Upper lobe of left lung (tissue), 6 donors: ENCODE measurements at regions not wholly inside any gene's neighbourhood (a gene's known extent, or its start where the extent isn't known, plus 50 kb on each side); places are given as distances from the start of the nearest gene placed in this dataset.

Experiments
- ATAC-seq, 2 donors: fragments of 200-7000 bp; cut with Tn5 transposase; one replicate each; pipeline ENCODE4 v1.9.1; 2022; ENCODE audit warnings: mild to moderate bottlenecking in 2 of 2, moderate library complexity in 2 of 2; ENCODE audit not compliant: low FRiP score in 2 of 2
- DNase-seq, 2 donors: peaks; one replicate each; pipeline ENCODE4 v3.0.0-alpha.2; 2019 to 2020
- H3K27ac ChIP-seq, 4 donors: fragments of 200-600 bp; sonication (generic); one replicate each; pipeline ENCODE4 v1.5.1; 2016 to 2019
- H3K27me3 ChIP-seq, 4 donors: fragments of 200-600 bp; sonication (generic); one replicate each; pipeline ENCODE4 v1.5.1; 2017 to 2019
- H3K36me3 ChIP-seq, 4 donors: fragments of 200-600 bp; sonication (generic); one replicate each; pipeline ENCODE4 v1.5.1; 2016 to 2019
- H3K4me1 ChIP-seq, 4 donors: fragments of 200-600 bp; sonication (generic); one replicate each; pipeline ENCODE4 v1.5.1; 2018 to 2019
- H3K4me3 ChIP-seq, 4 donors: fragments of 200-600 bp; sonication (generic); one replicate each; pipeline ENCODE4 v1.5.1; 2017 to 2019; ENCODE audit warnings: mild to moderate bottlenecking in 2 of 4, moderate library complexity in 1 of 4
- H3K9me3 ChIP-seq, 4 donors: fragments of 200-600 bp; sonication (generic); one replicate each; pipeline ENCODE4 v1.5.1; 2018 to 2019
- EP300 ChIP-seq, 4 donors: sonication (generic); formaldehyde crosslinking; IDR thresholded peaks; one replicate each; pipeline ENCODE4 v1.5.1; 2017; ENCODE audit warnings: antibody characterized with exemption in 4 of 4, control low read depth in 2 of 4
- POLR2A ChIP-seq, 4 donors: fragments of 450-650 bp; IDR thresholded peaks; one replicate each; pipeline ENCODE4 v1.5.1; 2016 to 2017; ENCODE audit warnings: antibody characterized with exemption in 4 of 4, mild to moderate bottlenecking in 2 of 4
- POLR2AphosphoS5 ChIP-seq, 2 donors: sonication (generic); formaldehyde crosslinking; IDR thresholded peaks; one replicate each; pipeline ENCODE4 v1.5.1; 2017; ENCODE audit warnings: antibody characterized with exemption in 2 of 2
- WGBS, 2 donors: methylation state at CpG; one replicate each; pipeline ENCODE4 v1.1.5; 2017 to 2018; 5-methylcytosine and 5-hydroxymethylcytosine counted together
- TF ChIP-seq, protein P1 (sequence below), 6 experiments: fragments of 450-650 bp in 4 of 6; fragments of 200-600 bp in 2 of 6; sonication (generic) in 2 of 6; IDR thresholded peaks; one replicate each; pipeline ENCODE4 v1.5.1; 2016 to 2019; ENCODE audit warnings: antibody characterized with exemption in 6 of 6
- donor health status: DM: no; HTN: no; CAD: no; lungs with moderate emphysema.
- donor health status: DM: no; HTN: yes; CAD: no; lungs with severe emphysema.

DNA sequence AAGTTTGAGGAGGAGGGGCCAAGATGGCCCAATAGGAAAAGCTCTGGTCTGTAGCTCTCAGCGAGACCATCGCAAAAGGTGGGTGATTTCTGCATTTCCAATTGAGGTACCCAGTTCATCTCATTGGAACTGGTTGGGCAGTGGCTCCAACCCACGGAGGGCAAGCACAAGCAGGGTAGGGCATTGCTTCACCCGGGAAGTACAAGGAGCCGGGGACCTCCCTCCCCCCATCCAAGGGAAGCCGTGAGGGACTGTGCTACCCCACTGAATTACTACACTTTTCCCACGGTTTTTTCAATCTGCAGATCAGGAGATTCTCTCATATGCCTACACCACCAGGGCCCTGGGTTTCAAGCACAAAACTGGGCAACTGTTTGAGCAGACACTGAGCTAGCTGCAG lies 58.0 kb upstream of the EFCAB3 start:
- H3K9me3 ChIP-seq: no peaks in the 10 kb centered on the region
- 86 to 88% methylated on average over 6 to 7 of the region's 7 CpGs for WGBS, 2 donors
- H3K4me1 ChIP-seq: no peaks in the 10 kb centered on the region
- no peaks in the 10 kb centered on the region for H3K27me3 ChIP-seq
- no peak overlapping the region for H3K27ac ChIP-seq
- TF ChIP-seq, protein P1, sequence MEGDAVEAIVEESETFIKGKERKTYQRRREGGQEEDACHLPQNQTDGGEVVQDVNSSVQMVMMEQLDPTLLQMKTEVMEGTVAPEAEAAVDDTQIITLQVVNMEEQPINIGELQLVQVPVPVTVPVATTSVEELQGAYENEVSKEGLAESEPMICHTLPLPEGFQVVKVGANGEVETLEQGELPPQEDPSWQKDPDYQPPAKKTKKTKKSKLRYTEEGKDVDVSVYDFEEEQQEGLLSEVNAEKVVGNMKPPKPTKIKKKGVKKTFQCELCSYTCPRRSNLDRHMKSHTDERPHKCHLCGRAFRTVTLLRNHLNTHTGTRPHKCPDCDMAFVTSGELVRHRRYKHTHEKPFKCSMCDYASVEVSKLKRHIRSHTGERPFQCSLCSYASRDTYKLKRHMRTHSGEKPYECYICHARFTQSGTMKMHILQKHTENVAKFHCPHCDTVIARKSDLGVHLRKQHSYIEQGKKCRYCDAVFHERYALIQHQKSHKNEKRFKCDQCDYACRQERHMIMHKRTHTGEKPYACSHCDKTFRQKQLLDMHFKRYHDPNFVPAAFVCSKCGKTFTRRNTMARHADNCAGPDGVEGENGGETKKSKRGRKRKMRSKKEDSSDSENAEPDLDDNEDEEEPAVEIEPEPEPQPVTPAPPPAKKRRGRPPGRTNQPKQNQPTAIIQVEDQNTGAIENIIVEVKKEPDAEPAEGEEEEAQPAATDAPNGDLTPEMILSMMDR (IDR thresholded peaks at IDR 0.05): no peak
- TF ChIP-seq POLR2A (IDR thresholded peaks at IDR 0.05) (no peak), POLR2AphosphoS5 (IDR thresholded peaks at IDR 0.05) (no peak), EP300 (IDR thresholded peaks at IDR 0.05) (no peak)
- DNase-seq (no peak), ATAC-seq (no peak)
- no peaks in the 10 kb centered on the region for H3K36me3 ChIP-seq
- H3K4me3 ChIP-seq: no peak overlapping the region

DNA sequence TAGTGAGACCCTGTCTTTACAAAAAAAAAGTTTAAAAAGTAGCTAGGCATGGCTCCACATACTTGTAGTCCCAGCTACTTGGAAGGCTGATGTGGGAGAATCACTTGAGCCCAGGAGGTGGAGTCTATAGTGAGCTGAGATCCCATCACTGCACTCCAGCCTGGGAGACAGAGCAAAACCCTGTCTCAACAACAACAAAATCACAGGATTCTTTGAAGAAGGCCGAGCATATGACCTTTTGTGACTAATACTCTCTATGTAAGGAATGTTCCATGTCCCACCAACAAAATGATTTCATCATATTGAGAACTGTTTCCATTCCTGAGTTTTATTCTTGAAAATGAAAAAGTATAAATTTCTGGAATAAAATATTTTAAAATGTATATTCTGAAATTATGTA lies 58.9 kb upstream of the EFCAB3 start:
- Histone ChIP-seq H3K4me3 (no peak overlapping the region), H3K27ac (no peak overlapping the region), H3K9me3 (no peaks in the 10 kb centered on the region), H3K4me1 (no peaks in the 10 kb centered on the region), H3K27me3 (no peaks in the 10 kb centered on the region), H3K36me3 (no peaks in the 10 kb centered on the region)
- DNase-seq (no peak), ATAC-seq (no peak)
- WGBS, 2 donors: 22 to 48% methylated on average over 1 of the region's 1 CpG
- TF ChIP-seq POLR2A (IDR thresholded peaks at IDR 0.05): no peak
- TF ChIP-seq EP300 (IDR thresholded peaks at IDR 0.05): no peak
- no peak for TF ChIP-seq POLR2AphosphoS5 (IDR thresholded peaks at IDR 0.05)
- TF ChIP-seq, protein P1 (IDR thresholded peaks at IDR 0.05): no peak

DNA sequence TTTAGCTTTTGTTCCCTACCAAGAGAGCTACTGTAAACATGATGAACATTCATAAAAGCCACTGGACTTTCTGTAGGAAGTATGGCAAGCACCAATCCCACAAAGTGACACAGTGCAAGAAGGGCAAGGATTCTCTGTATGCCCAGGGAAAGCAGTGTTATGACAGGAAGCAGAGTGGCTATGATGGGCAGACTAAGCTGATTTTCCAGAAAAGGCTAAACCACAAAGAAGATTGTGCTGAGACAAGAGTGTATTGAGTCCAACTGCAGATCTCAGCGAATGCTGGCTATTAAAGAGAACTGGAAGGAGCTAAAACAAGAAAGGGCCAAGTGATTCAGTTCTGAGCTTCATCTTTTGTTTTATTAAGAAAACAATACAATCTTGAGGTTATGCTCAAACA lies 60.5 kb upstream of the EFCAB3 start:
- Histone ChIP-seq H3K4me1 (no peaks in the 10 kb centered on the region), H3K9me3 (no peaks in the 10 kb centered on the region), H3K4me3 (no peak overlapping the region), H3K27ac (no peak overlapping the region), H3K27me3 (no peaks in the 10 kb centered on the region), H3K36me3 (no peaks in the 10 kb centered on the region)
- WGBS, 2 donors: 81 to 91% methylated on average over 1 of the region's 1 CpG
- ATAC-seq (no peak), DNase-seq (no peak)
- TF ChIP-seq POLR2A (IDR thresholded peaks at IDR 0.05): no peak
- TF ChIP-seq POLR2AphosphoS5 (IDR thresholded peaks at IDR 0.05): no peak
- TF ChIP-seq EP300 (IDR thresholded peaks at IDR 0.05): no peak
- TF ChIP-seq, protein P1 (IDR thresholded peaks at IDR 0.05): no peak

DNA sequence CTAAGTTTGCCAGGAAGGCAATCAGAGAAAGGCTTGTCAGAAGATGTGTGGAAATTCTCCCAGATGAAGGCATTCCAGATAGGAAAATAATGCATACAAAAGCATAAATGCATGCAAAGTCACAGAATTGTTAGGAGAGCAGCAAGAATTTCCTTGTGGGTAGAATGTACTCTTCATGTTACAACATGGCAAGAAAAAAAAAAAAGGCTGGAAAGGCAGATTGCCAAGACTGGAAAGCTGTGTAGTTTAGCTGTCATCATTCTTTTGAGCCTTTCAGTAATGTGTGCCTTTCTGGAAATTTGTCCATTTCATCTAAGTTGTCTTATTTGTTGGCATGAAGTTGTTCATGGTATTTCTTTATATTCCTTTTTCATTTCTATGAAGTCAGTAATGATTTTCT lies 71.0 kb upstream of the EFCAB3 start:
- no peaks in the 10 kb centered on the region for H3K27me3 ChIP-seq
- H3K36me3 ChIP-seq: no peaks in the 10 kb centered on the region
- no peaks in the 10 kb centered on the region for H3K9me3 ChIP-seq
- H3K4me3 ChIP-seq: no peak overlapping the region
- H3K4me1 ChIP-seq: no peaks in the 10 kb centered on the region
- no peak for TF ChIP-seq POLR2A (IDR thresholded peaks at IDR 0.05)
- TF ChIP-seq, protein P1 (IDR thresholded peaks at IDR 0.05): no peak
- TF ChIP-seq EP300 (IDR thresholded peaks at IDR 0.05): no peak
- no peak for TF ChIP-seq POLR2AphosphoS5 (IDR thresholded peaks at IDR 0.05)
- no peak for ATAC-seq
- DNase-seq: no peak
- H3K27ac ChIP-seq: no peak overlapping the region

DNA sequence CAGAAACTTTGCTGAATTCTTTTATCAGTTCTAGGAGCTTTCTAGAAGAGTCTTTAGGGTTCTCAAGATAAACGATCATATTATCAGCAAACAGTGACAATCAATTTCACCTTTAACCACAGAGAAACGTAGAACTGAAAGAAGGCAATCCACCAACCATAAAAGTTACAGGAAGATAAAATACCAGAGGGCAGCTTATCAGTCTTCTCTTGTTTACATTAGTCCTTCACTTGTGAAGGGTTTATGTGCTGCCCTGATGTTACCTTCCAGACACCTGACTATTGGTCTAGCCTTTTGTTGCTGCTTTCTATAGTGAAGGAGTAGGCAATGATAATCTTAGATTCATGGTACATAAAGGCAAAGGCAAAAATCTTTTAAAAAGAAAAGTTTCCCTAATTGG lies 73.2 kb upstream of the EFCAB3 start:
- ATAC-seq (no peak), DNase-seq (no peak)
- H3K27me3 ChIP-seq: no peaks in the 10 kb centered on the region
- no peak overlapping the region for H3K27ac ChIP-seq
- H3K4me1 ChIP-seq: no peaks in the 10 kb centered on the region
- no peak overlapping the region for H3K4me3 ChIP-seq
- WGBS, 2 donors: 4 to 35% methylated on average over 2 of the region's 2 CpGs
- TF ChIP-seq POLR2AphosphoS5 (IDR thresholded peaks at IDR 0.05): no peak
- TF ChIP-seq, protein P1 (IDR thresholded peaks at IDR 0.05): no peak
- TF ChIP-seq POLR2A (IDR thresholded peaks at IDR 0.05): no peak
- H3K36me3 ChIP-seq: no peaks in the 10 kb centered on the region
- H3K9me3 ChIP-seq: no peaks in the 10 kb centered on the region
